Putamen (tissue), 1 donor: ENCODE measurements at regions not wholly inside any gene's neighbourhood (a gene's known extent, or its start where the extent isn't known, plus 50 kb on each side); places are given as distances from the start of the nearest gene placed in this dataset.
"Not testable (repeated sequence)": the region's sequence is repeated elsewhere in the genome, so short reads cannot be mapped to it uniquely, and the experiment has no call there.

Source experiments
- DNase-seq: peaks from one replicate; pipeline ENCODE4 v3.0.0-alpha.2; 2016; ENCODE audit warnings: low spot score

DNA sequence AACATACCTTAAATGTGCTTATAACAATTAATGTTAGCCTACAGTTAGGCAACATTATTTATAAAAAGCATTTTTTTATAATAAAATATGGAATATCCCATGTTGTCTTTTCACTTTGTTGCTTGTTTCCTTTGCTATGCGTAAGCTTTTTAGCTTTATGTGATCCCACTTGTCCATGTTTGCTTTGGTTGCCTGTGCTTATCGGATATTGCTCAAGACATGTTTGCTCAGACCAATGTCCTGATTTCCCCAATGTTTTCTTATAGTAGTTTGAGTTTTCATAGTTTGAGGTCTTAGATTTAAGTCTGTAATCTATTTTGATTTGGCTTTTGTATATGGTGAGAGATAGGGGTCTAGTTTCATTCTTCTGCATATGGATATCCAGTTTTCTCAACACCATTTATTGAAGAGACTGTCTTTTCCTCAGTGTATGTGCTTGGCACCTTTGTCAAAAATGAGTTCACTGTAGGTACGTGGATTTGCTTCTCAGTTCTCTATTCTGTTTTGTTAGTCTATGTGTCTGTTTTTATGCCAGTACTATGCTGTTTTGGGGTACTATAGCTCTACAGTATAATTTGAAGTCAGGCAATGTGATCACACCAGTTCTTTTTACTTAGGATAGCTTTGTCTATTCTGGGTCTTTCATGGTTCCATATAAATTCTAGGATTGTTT is 592.7 kb upstream of the SEMA6D start:
- no peak for DNase-seq

GRCh38 chr15:47129033-47129432 is 588.3 kb upstream of the SEMA6D start:
- DNase-seq = no peak

DNA sequence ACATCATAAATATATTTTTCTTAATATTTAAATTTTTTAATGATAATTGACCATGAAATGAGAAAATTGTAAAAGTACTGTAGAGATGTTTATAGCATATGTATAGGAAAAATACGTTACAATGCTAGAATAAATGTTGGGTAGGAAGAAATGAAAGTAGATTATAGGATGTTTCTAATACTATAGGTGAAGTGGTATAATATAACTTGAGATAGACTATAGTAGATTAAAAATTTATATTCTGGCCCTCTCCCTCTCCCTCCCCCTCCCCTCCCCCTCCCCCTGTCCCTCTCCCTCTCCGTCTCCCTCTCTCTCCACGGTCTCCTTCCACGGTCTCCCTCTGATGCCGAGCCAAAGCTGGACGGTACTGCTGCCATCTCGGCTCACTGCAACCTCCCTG is 585.9 kb upstream of the SEMA6D start:
- not testable (repeated sequence) for DNase-seq

DNA sequence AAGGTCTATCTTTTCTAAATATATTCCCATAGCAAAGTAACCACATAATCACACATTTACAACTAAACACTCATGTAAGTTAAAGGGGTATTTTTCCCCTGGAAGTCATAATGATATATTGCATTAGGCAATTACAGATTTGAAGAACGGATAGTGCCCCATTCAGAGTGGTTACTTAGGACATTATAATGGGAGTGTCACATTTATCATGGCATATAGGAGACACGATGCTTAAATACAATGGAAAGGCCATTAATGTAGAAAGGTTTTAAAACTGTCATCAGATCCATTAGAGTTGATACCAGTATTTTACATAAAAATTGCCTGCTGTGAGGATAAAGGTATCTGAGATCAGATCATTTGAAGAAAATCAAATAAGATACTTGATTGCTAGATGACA is 582.0 kb upstream of the SEMA6D start:
- no peak for DNase-seq

- DNase-seq = no peak
Measured at GRCh38 chr15:47136236-47136635, 581.1 kb upstream of the SEMA6D start.

GRCh38 chr15:47139965-47140364 is 577.3 kb upstream of the SEMA6D start:
- DNase-seq = no peak

DNA sequence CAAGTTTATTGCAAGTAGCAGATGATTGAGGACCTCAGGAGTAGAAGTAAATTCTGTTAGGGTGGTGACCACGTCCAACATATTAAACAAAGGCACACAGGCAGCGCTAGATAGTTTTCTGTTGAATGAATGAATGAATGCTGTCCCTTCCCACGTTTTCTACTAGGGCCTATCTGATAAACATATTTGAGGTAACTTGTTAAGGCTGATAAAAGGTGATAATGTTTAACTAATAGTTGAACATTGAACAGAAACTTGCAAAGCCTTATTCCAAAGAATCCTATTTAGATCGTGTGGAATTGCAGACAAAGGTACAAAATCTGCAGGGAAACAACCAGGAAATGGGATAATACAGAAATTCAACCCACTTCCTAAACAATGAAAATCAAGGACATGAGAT is 559.5 kb upstream of the SEMA6D start:
- no peak for DNase-seq

DNA sequence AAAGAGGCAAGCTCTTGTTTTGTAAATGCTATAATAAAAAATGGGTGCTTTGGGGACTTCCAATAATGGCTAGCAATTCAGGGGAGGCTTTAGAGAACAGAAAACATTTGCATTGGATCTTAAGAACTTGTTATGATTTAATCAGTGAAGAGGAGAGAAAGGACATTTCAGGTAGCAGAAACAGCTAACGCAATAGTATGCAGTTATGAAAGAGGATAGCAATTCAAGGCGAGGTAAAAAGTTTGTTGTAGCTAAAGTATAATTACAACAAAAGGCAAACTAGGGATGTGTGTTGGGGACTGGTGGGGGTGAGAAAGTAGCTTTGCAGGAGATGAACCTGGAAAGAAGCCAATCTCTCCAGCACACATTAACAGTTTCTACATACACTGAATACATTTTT is 558.7 kb upstream of the SEMA6D start:
- no peak for DNase-seq

GRCh38 chr15:47177177-47177576 is 540.1 kb upstream of the SEMA6D start:
- no peak for DNase-seq

- DNase-seq = no peak
Measured at GRCh38 chr15:47179988-47180387, 537.3 kb upstream of the SEMA6D start.

- DNase-seq = no peak
Measured at GRCh38 chr15:47182818-47183217, 534.5 kb upstream of the SEMA6D start.

- DNase-seq = no peak
Measured at GRCh38 chr15:47184003-47184907, 533.0 kb upstream of the SEMA6D start.

DNA sequence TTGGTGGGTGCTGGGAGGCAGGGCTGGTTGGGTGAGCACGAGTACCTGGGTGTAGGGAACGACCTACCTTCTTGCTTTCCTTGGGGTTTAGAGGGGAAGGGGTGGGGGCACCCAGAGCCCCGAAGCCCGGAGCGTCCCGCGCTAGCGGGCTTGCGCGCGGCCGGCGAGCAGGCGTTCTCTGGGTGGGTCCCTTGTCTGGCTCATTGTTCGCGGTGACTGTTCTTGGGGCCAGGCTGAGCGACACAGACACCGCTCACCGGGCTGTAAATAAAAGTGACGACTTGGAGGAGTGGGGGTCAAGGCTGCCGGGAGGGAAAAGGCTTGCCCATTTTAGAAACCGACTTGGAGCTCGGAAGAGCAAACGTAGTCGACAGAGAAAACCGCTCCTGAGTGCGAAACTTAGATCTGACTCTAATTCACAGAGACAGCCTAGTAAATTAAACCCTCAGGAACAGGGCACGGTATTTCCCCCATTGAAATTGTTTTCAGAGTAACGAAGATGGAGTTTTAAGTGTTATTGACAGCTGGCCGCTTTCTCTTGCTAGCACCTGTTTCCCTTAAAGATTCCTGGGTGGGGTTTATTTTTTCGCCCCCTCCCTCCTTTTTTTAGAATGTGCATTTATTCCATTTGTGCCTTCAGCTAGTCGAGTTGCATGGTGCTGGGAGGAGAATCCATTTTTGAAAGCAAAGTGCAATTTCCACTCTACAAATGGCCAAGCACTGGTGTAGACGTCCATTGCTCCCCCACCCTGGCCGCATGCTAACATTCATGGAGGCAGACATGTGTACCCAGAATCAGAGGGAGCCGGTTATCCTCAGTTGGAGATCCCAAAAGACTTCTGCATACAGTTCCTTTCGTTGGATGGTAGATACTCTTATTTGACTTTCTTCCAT is 532.1 kb upstream of the SEMA6D start:
- DNase-seq = no peak

GRCh38 chr15:47186075-47186474 is 531.2 kb upstream of the SEMA6D start:
- no peak for DNase-seq

GRCh38 chr15:47188758-47189507 is 528.4 kb upstream of the SEMA6D start:
- no peak for DNase-seq

- no peak for DNase-seq
Measured at GRCh38 chr15:47194718-47195117, 522.6 kb upstream of the SEMA6D start.

GRCh38 chr15:47196048-47196447 is 521.3 kb upstream of the SEMA6D start:
- DNase-seq = peak; percentile 76

- no peak for DNase-seq
Measured at GRCh38 chr15:47203993-47204392, 513.3 kb upstream of the SEMA6D start.

DNA sequence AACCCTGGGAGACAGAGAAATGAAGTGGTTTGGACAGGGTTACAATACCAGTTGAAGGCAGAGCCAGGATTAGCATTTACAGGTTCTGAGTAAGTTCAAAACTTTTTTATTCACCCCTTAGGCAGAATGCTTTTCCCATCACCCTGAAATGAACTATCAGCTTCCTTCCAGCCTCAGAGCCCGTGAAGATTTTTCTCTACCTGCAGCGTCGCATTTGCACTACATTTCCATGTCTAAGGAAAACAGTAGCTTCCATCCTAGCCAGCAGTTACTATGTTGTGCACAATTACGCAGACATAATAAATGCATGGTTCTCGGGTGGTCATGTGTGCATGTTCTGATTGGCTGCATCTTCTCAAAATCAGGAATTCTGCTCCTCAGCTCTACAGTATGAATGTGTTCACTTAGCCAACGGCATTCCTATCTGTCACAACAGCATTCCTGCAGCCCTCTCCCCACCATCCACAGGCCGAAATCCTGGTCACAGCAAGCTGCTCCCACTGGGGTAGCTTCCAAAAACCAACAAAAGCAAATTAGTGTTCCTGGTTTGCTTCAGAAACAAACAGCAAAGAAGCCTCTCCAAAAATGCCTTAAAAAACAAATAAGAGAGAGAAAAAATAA is 510.8 kb upstream of the SEMA6D start:
- no peak for DNase-seq

DNA sequence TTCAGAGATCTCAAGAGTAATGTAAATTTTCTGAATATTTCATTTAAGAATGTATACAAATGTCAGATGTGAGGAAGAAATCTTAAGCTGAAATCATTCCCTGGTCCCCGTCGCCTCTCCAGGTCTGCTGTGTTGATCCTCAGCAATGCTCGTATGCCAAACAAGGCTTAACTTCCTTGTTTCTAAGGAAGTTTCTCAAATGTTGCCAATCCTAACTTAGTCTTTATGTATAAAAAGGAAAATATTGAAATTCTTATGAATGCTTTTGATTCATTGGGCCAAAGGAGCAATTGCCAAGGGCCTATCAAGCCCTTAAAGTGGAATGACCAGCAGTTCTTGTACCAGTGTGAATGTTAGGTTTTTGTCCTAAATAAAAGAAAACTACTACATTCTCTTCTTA is 507.7 kb upstream of the SEMA6D start:
- no peak for DNase-seq
